ENCODE measurements at regions not wholly inside any gene's neighbourhood (a gene's known extent, or its start where the extent isn't known, plus 50 kb on each side); places are given as distances from the start of the nearest gene placed in this dataset.

GRCh38 chr1:235059221-235059620 lies 69.4 kb downstream of the TOMM20 start:
- H3K27me3 ChIP-seq (ENCODE audit: control insufficient read depth, insufficient read depth, low read length), result no peaks in the 10 kb centered on the region
- ChIA-PET CTCF (no interaction called here), POLR2A (no interaction called here)
- no peak for TF ChIP-seq CTCF (IDR thresholded peaks at IDR 0.05; ENCODE audit: insufficient read depth, low read depth, low read length)
- H3K36me3 ChIP-seq (ENCODE audit: control insufficient read depth, insufficient read depth, low read length), result no peaks in the 10 kb centered on the region
- DNase-seq (ENCODE audit: low read depth), result no peak
- H3K4me3 ChIP-seq (ENCODE audit: low read depth, low read length), result no peak overlapping the region

GRCh38 chr1:235058695-235059094 lies 69.9 kb downstream of the TOMM20 start:
- no peaks in the 10 kb centered on the region for H3K36me3 ChIP-seq (ENCODE audit: control insufficient read depth, insufficient read depth, low read length)
- ChIA-PET CTCF (interaction anchor here (0.8 kb wide), 1 partner anchor 9 kb away, joined by 4 read pairs; no protein-coding TSS in a partner anchor), POLR2A (no interaction called here)
- no peaks in the 10 kb centered on the region for H3K27me3 ChIP-seq (ENCODE audit: control insufficient read depth, insufficient read depth, low read length)
- no peak for DNase-seq (ENCODE audit: low read depth)
- no peak overlapping the region for H3K4me3 ChIP-seq (ENCODE audit: low read depth, low read length)
- no peak for TF ChIP-seq CTCF (IDR thresholded peaks at IDR 0.05; ENCODE audit: insufficient read depth, low read depth, low read length)

GRCh38 chr1:235057385-235058306 lies 71.0 kb downstream of the TOMM20 start:
- no peak overlapping the region for H3K4me3 ChIP-seq (ENCODE audit: low read depth, low read length)
- DNase-seq (ENCODE audit: low read depth), result no peak
- ChIA-PET POLR2A (no interaction called here), CTCF (interaction anchor here (0.8 kb wide), 1 partner anchor 10 kb away, joined by 4 read pairs; no protein-coding TSS in a partner anchor)
- H3K27me3 ChIP-seq (ENCODE audit: control insufficient read depth, insufficient read depth, low read length), result no peaks in the 10 kb centered on the region
- no peak for TF ChIP-seq CTCF (IDR thresholded peaks at IDR 0.05; ENCODE audit: insufficient read depth, low read depth, low read length)
- no peaks in the 10 kb centered on the region for H3K36me3 ChIP-seq (ENCODE audit: control insufficient read depth, insufficient read depth, low read length)

GRCh38 chr1:235056937-235057336 lies 71.7 kb downstream of the TOMM20 start:
- TF ChIP-seq CTCF (IDR thresholded peaks at IDR 0.05; ENCODE audit: insufficient read depth, low read depth, low read length), result no peak
- ChIA-PET CTCF (no interaction called here), POLR2A (no interaction called here)
- Histone ChIP-seq H3K36me3 (ENCODE audit: control insufficient read depth, insufficient read depth, low read length) (no peaks in the 10 kb centered on the region), H3K4me3 (ENCODE audit: low read depth, low read length) (no peak overlapping the region), H3K27me3 (ENCODE audit: control insufficient read depth, insufficient read depth, low read length) (no peaks in the 10 kb centered on the region)
- DNase-seq (ENCODE audit: low read depth), result no peak

GRCh38 chr1:235054936-235055335 lies 73.7 kb downstream of the TOMM20 start:
- TF ChIP-seq CTCF (IDR thresholded peaks at IDR 0.05; ENCODE audit: insufficient read depth, low read depth, low read length), result no peak
- H3K36me3 ChIP-seq (ENCODE audit: control insufficient read depth, insufficient read depth, low read length), result no peaks in the 10 kb centered on the region
- CTCF ChIA-PET, result no interaction called here

More at GRCh38 chr1:235054936-235055335, 73.7 kb downstream of the TOMM20 start:
- no peak for DNase-seq (ENCODE audit: low read depth)
- Histone ChIP-seq H3K4me3 (ENCODE audit: low read depth, low read length) (no peak overlapping the region), H3K27me3 (ENCODE audit: control insufficient read depth, insufficient read depth, low read length) (no peaks in the 10 kb centered on the region)
- POLR2A ChIA-PET, result no interaction called here

All from BJ (cell line).